ENCODE measurements at regions not wholly inside any gene's neighbourhood (a gene's known extent, or its start where the extent isn't known, plus 50 kb on each side); places are given as distances from the start of the nearest gene placed in this dataset.
"Not testable (repeated sequence)": the region's sequence is repeated elsewhere in the genome, so short reads cannot be mapped to it uniquely, and the experiment has no call there.

GRCh38 chr2:5203134-5203755 lies 488.9 kb upstream of the SOX11 start:
- DNase-seq: no peak

DNA sequence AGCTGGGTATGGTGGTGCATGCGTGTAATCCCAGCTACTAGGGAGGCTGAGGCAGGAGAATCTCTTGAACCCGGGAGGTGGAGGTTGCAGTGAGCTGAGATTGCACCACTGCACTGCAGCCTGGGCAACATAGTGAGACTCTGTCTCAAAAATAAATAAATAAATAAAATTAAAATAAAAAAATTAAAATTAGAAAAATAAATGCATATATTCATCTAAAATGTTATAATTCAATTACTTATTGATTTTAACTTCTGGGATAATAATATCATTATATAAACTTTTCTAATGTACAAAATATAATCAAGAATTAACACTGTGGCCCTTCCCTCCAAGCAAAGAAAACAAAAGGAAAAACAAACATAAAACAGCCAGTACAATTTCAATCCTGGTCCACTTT lies 485.4 kb upstream of the SOX11 start:
- not testable (repeated sequence) for DNase-seq

DNA sequence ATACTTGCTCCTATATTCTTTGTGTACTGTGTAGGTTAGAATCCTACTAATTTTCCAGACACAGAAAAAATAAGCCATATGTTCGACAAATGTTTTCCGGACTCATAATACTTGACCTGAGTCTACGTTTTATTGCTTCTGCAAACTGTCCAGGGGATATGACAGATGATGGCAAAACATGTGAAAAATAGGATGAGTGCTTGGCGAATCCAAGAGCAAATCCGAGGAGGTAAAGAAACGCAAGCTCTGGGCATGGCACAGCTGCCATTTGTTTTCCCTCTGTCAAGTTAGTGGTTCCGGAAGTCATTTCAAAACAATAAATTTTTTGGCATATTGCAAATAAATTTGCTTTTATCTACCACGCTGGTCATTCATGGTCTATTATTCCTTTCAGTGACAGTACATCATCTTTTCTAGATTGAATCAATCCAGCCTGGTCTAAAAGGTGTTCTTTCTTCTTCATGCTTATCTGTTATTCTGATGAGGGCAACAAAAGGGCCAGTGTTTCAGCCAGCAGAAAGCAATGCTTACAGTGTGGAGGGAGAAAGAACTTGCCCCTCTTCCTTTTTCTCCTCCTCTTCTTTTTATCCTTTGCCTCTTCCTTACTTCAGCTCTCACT lies 476.1 kb upstream of the SOX11 start:
- DNase-seq: no peak

DNA sequence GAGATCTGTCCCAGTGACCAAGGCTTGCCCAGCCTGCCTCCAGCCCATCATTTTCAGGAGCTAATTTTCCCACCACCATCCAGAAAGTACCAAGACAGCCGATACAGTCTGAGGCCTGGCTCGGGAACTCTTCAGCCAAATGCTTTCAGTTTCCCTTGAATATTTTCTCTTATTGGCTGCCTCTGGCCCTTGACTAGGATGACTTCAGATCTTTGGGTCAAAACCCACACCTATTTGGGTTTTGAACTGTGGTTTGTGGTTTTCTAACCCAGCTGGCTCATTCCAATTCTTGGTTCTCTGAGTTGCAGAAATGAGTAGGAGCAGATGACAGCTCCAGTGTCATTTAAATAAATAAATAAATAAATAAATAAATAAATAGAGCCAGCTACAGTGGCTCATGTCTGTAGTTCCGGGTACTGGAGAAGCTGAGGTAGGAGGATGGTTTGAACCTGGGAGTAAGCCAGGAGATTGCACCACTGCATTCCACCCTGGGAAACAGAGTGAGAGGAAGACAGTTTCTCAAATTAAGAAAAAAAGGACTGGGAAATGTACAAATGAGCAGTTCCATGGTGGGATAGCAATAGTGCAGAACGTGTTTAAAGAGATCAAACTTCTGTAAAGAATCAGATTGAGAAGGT lies 465.0 kb upstream of the SOX11 start:
- DNase-seq: no peak

DNA sequence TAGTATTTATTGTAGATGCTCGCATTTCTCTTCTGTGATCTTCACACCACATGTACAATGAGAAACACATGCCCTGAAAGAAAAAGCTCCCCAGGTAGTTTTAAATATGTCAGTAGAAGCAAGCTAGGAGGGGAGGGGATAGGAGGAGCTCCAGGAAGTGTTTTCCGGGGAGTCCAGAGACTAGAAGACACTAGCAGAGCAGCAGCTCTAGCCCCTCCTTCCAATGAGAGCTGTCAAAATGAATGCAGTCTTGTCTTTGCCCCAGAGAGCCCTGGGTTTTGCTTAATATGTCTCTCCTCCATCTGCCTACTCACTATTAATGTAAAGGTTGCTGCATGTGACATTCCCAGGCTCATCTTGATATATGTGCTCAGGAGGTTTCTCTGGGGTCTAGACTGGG lies 462.6 kb upstream of the SOX11 start:
- DNase-seq: no peak

DNA sequence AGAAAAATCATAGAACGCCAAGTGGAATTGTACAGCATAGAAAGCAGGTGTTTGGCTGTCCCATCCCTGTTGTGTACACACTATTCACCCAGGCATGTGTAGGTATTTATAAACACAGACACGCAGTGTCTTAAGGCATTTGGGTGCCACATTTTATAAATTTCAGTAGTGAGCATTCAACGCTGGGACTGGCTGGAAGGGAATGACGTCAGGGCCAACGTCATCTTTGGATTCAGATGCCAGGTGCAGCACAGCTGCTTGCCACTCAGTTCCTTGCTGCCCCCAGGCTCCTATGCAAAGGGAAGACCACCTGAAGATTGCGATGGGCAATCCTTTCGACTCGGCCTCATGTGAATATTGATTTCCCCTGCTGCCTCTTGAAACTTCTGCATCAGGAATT lies 461.7 kb upstream of the SOX11 start:
- DNase-seq: no peak

DNA sequence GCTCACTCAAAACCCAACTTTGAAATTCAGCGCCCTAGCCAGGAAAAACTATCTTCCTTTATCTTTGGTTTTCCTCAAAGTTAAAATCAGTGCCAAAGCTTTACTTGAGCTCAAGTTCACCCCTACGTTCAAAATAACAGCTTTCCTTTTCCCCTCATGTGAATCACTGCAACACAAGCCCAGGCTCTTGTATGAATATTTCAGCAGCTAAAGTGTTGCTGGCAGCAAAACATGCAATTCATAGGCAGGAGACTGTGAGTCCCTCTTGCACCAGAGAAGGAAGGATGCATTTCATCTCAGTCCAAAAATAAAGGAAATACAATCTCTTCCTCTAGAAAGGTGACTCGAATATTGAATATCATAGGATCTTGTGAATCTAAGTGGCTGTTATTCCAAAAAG lies 461.3 kb upstream of the SOX11 start:
- DNase-seq: no peak

DNA sequence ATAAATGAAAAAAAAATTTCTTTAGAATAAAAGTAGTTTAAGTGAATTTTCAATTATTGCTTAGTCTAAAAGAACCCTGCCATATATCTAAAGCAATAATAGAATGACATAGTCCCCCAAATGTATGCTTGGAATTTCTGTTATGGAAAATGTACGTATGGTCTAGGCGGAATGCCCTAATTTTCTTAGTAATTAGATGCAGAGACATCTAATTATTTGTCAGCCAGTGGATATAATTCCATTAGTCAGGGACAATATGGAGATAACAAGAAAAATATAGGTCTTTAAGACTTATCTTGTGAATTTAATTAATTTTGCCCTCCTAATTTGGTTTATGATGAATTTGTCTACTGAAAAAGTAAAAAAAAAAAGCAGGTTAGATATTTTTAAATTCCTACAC lies 460.9 kb upstream of the SOX11 start:
- DNase-seq: no peak

GRCh38 chr2:5234563-5234962 lies 457.6 kb upstream of the SOX11 start:
- DNase-seq: no peak

- DNase-seq: no peak
These were observed 456.5 kb upstream of the SOX11 start for GRCh38 chr2:5235701-5236100.

DNA sequence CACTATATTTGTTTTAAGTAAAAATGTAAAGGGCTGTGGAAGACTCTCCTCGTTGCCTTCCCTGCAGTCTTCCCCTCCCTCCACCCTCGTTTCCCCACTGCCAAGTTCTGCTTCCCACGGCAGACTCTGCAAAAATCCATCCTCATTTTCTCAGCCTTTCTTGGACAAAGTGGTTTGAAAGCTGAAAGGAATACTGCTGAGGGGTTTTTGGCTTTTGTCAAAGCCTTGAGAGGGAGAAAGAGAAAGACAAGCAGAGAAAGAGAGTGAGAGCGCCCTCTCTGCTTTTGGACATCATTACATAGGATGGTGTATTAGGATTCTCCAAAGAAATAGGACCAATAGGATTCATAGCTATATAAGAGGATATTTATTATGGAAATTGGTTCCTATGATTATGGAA lies 455.9 kb upstream of the SOX11 start:
- DNase-seq: no peak

DNA sequence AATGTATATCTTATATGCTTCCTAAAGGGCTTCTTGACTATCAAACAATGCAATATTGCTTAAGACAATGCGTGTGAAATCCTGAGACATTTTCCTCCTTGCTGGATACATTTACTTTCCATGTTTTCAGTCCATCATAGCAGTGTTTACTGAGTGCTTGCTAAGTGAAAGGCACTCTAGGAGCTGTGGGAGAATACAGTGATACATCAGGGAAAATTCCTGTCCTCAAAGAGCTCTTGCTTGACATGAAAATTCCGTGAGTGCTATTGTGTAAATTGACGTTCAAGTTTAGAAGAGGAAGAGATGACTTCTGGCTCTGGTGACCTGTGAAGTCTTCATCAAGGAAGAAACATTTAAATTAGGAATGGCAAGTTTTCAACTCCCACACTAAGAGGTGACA lies 449.4 kb upstream of the SOX11 start:
- DNase-seq: no peak

- no peak for DNase-seq
These were observed 441.7 kb upstream of the SOX11 start for GRCh38 chr2:5250482-5250881.

DNA sequence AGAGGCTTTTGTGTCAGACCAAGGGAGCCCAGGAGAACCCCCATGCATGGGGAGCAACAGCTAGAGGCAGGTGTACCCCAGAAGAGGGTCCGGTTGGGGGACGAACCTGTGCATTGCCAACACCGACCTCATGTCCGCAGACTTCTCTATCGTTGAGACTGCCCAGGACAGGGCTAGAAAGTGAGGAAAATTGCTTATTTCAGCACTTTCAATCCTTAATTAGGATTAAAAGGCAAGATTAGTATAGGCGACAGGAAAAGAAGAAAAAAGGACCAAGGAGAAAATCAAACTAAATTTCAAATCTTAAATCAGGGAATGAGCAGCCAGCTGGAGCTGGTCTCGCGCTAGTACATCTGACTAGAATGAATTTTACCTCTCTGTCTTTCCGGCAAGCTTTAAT lies 438.9 kb upstream of the SOX11 start:
- DNase-seq: no peak

DNA sequence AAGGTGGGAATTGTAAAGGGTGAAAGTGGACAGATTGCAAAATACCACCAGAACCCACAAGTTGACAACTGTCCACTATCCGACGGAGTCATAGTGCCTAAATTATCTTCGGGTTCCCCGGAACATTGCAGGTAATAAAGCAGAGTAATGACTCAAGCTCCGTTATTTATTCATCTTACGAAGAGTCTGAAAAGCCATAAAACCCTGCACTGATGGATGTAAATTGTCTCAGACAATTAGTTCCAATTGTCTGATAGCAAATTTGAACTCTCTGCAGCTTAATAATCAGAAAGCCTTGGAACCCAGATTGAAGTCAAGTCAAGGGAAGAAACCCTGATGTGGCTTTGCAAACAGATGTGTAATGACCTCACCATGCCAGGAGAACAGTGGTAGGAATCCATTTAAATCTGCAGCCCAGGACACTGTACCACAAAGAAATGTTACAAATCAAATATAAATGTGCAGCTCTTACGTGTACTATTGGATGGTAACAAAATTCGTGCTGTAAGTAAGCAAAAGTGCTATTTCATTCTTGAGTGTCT lies 437.3 kb upstream of the SOX11 start:
- no peak for DNase-seq

DNA sequence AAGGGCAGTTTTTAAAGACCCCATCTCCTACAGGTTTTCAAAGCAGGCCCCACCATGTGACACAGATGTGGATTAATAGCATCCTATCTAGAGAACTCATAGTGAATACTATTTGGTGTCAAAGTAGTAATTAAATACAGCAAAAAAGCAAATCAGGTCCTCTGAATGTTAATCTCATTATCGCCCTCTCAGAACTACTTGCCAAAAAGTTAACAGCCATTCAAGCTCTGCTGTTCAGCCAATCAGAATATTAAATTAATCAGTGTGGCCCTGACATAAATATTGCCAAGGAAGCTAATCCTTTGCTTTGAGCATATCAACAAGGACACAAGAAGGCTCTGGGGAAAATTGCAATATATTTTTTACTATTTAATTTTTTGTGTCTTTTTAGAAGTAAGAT lies 428.9 kb upstream of the SOX11 start:
- no peak for DNase-seq

GRCh38 chr2:5264361-5264760 lies 427.8 kb upstream of the SOX11 start:
- no peak for DNase-seq

GRCh38 chr2:5285061-5285460 lies 407.1 kb upstream of the SOX11 start:
- DNase-seq: no peak

DNA sequence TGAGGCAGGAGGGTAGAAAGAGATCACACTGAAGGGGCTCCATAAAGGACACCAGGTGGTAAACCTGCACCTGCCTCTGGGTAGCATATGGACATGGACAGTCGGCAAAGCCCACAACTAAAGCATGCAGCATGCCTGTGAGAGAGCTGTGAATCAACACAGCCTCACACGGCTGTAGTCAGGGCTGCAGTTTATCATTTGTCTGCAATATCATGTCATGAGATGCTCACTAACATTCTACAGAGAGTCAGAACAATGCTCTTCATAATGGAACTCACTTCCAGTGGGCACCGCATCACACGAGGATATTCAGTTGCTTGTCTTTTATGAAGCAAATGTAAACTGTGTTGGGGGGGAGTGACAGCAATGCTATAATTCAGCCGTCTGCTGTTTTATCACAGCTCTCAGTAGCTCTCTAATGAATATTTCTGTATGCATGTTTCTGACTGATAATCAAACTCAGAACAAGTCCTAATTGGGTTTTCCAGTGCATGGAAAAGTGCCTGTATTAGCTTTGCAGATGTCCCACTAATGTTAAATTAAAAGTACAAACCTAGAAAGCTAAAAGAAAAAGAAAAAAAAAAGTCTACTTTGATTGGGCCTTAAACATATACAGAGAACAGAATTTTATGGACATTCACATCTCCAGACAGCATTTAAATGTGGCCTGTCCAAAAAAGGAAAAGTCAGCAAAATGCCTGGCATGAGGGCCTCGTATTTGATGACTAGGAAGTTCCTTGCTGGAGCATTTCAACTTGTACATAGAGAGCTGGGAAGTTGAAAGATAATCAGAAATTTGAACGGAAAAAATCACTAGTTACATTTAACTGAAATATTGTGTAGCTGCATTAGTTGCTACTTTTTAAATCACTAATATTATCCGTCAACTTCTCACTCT lies 406.1 kb upstream of the SOX11 start:
- no peak for DNase-seq

DNA sequence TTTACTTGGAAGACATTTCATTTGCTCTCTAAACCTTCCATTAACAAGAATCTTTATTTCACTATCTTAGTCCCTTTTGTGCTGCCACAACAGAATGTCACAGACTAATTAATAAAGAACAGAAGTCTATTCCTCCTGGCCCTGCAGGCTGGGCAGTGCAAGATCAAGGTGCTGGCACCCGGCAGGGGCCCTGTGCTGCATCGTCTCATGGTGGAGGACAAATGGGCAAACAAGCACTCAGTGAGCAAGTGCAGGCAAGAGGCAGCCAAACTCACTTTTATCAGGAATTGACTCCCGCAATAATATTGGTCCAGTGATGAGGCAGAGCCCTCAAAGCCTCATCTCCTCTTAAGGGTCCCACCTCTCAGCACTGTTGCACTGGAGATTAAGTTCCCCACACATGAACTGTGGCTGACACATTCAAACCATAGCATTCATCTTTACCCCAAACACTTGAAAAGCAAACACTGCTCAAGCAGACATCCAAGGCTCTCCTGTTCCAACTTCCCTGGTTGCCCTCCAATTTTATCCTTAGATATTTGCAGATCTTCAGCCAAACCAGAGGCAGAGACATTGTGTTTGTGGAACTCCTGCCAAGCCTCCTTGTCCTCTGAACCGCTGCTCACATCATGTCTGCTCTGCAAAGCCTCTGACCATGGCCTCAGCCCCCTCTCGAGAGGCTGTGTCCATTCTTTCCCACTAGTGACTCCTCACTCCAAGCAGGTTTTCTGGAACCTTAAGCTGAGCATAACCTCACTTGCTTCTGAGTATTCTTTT lies 404.4 kb upstream of the SOX11 start:
- DNase-seq: no peak

DNA sequence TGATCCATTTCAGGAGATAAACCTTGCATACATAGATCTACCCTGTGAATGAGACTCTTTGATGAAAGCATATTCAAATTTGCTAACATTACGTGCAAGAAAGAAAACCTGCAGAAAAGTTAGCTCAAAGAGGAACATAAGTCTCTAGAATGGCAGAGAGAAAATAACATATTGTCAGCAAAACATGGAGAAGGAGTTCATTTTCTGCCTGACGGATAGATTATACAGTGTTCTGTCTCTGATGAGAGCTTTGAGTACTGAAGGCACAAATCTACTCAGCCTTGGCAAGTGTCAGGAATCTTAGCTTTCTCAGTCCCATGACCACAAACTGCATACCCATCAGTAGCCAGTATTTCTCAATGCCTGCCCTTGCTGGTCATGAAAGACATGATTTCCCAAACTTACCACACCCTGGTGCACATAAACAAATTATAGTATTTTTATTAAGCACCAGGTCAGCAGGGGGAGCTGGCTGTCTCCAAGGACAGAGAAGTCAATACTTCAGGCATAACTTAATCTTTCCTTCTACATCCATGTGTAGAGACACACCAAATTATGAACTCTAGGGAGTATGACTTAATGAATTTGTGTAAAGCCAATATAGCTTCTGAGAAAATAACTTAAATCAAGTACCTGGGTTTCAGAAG lies 401.2 kb upstream of the SOX11 start:
- no peak for DNase-seq

GRCh38 chr2:5304640-5305039 lies 387.5 kb upstream of the SOX11 start:
- DNase-seq: no peak

Data from Kasumi-1 (cell line).